GM19328 (cell line): ENCODE measurements at regions not wholly inside any gene's neighbourhood (a gene's known extent, or its start where the extent isn't known, plus 50 kb on each side); places are given as distances from the start of the nearest gene placed in this dataset.
"Not testable (repeated sequence)": the region's sequence is repeated elsewhere in the genome, so short reads cannot be mapped to it uniquely, and the experiment has no call there.

ENCODE experiments used
- ATAC-seq: cut with Tn5 transposase; IDR thresholded peaks from one replicate; pipeline ENCODE4 v1.9.1; 2021; ENCODE audit warnings: mild to moderate bottlenecking, moderate library complexity; ENCODE audit not compliant: unreplicated experiment

DNA sequence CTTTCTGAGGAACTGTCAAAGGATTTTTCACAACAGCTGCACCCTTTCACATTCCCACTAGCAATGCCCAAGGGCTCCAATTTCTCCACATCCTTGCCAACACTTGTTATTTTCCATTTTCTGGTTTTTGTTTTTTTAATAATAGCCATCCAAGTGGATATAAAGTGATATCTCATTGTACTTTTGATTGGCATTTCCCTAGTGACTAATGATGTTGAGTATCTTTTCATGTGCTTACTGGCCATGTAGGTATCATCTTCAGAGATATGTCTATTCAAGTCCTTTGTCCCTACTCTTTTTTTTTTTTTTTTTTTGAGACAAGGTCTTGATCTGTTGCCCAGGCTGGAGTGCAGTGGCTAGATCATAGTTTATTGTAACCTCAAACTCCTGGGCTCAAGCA, 115.8 kb upstream of the HAND1 start:
- no peak for ATAC-seq

DNA sequence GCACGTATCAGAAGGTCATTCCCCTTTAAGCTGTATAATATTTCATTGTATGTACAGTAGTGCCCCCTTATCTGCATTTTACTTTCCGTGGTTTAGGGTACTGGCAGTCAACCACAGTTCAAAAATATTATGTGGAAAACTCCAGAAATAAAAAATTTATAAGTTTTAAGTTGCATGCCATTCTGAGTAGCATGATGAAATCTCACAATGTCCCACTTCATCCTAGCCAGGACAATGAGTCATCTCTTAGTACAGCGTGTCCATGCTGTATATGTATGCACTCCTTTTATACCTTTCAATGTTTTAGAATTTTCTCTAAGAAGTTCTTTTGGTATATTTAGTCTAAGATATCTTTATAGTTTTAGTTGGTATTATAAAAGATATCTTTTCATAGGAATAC, 115.0 kb upstream of the HAND1 start:
- no peak for ATAC-seq

DNA sequence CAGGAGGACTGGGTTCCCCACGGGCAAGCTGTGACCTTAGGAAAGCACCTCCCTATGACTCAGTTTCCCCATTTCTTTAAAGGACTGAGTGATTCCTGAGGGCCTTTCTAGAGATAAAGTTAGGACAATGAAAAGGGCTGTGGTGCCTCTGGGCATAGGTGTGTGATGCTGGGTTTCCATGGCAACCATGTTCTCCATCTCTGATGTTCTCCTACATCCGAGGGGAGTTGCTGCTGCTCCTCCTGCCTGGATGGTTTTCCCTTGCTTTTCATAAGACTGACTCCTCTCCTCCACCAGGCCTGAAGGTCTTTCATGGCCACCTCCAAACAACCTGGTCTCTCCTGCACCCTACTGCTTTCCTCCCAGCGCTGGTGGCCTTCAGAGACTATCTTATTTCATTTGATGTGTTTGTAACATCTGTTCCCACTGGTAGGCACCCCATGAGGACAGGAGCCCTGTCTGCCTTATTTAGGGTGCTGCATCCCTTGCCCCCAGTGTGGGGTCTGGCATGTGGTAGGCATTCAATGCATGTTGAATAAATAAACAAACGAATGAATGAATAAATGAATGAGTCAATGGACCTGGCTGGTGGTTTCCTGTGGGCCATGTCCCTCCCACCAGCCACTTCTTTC, 112.2 kb upstream of the HAND1 start:
- no peak for ATAC-seq

DNA sequence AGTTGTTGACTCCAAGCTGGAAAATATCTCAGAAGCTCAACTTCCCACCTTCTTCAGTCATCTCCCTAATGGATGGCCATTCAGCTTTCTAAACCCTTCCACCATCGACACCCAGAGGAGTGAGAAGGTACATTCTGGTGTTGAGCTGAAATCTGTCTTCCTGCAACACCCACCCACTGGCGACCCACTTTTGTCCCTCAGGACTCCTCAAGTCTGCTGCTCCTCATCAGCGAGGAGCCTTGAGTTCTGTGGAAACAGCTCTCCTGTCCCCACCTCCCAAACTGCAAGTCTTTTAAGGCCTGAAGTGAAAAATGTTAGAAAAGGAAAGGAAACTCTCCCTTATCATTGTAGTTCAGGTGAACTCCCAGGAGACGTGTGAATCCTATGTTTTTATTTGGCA, 111.5 kb upstream of the HAND1 start:
- ATAC-seq: no peak

DNA sequence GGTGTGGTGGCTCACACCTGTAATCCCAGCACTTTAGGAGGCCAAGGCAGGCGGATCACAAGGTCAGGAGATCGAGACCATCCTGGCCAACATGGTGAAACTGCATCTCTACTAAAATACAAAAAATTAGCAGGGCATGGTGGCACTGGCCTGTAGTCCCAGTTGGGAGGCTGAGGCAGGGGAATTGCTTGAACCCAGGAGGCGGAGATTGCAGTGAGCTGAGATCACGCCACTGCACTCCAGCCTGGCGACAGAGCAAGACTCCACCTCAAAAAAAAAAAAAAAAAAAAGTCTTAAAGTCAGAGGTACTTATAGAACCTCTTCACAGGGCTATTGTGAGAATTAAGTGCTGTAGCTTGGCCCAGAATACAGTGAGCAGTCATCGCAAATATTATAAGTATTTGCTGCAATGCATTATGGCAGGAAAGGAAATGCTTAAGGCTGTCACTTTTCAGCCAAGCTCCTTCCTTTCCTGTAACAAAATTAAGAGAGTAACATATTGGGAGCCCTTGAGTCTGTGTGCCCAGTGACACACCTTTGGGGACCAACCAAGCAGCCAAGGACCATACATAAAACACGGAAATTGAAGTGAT, 110.9 kb upstream of the HAND1 start:
- not testable (repeated sequence) for ATAC-seq

DNA sequence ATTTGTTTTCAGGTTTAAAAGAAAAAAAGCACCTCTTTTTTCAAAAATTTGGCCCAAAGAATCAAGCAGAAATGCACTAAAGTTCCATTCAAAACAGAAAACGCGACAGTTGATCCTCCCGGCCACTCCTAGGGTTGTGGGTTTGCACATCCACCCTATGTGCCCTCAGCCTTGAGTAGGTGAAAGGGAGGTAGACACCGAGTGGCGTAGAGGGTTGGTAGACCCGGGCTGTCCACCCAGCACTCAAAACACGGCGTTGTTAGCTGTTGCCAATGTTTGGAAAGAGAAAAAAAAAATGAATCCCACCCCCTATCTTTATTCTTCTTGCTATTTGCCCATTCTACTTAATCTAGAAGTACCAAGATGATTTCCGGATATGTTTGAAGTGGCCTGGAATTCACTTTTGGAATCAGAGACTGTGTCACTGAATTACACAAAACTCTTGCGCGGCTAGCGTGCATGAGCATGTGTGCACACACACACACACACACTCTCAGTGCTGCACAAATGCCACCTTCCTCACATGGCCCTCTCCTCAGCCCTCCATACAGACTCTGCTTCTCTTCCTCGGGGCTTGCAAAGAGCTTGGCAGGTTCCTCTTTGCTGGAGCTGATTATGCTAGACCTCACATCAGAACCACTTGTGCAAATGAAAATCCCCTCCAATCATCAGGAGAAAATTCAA, 110.2 kb upstream of the HAND1 start:
- no peak for ATAC-seq

DNA sequence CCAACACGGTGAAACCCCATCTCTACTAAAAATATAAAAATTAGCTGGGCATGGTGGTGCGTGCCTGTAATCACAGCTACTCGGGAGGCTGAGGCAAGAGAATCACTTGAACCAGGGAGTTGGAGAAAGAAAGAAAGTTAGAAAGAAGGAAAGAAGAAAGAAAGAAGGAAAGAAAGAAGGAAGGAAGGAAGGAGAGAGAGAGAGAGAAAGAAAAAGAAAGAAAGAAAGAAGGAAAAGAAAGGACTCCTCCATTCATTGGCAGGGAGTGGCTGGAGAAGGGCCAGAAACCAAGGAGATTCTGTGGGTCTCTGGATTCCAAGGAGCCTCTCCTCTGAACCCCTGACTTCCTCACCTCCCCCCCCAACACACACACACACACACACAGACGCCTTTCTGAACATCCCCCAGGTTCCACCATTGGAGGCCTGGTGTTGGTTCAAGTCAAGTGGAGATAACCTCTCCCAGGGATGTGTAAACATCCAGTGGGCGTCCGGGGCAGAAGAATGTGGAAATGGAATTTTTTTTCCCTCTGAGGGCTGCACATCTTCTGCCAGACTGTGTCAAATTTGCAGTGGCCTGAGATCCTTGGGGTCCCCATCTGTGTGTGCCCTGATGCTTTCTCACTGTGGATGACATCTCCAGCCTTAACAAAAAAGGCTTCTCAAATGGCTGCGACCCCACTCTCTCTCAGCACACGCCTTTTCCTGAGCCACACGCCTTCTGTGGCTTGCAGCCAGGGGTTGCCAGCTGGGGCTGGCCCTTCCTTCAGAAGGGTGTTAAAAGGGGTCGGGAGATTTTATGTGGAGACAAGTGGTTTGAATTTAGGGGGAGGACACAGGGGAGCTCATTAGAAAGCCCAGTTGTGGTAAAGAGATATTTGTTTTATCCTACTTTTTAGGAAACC, 109.3 kb upstream of the HAND1 start:
- no peak for ATAC-seq

DNA sequence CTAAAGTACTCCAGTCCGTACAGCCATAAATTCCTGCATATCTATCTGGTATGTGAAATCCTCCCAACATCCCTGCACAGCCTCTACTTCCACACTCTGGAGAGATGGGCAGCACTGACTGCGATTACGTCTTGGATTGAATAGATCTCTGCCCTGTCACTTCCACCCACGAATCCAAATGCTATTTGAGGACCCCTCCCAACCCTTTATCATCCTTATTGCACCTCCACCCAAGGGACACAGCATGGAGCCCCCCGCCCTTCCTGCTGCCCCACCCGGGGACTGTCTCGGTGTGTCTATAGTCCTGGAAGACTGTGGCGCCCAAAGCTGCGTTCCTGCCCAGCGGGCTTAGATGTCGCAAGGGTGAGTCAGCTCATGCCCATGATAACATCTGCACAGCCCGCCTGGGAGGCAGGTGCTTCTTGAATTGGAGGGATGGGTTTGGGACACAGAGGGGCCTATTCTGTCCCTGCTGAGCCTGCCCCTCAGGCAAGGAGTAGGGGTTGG, 105.7 kb upstream of the HAND1 start:
- ATAC-seq: no peak

DNA sequence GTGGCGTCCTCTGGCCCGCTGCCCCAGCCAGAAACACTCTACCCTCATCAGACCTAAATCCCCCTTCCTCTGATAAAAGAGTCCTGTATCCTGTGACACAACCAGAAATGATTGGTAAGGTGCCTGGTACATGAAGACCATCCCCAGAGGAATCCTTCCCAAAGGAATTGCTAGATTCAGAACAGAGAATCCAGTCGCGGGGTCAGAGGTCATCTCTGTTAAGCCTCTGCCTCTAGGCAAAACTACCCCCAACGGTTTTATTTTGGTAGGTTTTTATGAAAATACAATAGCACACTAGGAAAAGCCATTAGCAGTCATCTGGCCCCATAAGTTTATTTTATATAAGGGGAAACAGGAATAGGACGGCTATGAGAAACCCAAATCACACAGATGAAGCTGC, 102.4 kb upstream of the HAND1 start:
- no peak for ATAC-seq

DNA sequence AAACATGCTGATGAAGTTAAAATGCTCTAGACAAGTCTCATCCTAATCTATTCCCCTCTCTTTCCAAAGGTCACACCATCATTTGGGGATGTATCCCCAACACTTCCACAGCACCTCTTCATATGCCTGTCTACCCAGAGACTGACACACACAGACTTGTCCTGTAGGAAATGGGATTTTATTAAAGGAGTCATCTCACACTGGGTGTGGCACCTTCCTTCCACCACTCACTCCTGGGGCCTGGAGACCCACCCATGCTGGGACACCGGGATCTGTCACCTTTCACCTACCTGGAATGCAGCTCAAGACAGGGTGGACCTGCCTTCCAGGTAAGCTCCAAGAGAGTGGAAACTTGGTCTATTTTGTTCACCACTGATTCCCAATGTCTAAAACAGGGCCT, 99.4 kb upstream of the HAND1 start:
- no peak for ATAC-seq

DNA sequence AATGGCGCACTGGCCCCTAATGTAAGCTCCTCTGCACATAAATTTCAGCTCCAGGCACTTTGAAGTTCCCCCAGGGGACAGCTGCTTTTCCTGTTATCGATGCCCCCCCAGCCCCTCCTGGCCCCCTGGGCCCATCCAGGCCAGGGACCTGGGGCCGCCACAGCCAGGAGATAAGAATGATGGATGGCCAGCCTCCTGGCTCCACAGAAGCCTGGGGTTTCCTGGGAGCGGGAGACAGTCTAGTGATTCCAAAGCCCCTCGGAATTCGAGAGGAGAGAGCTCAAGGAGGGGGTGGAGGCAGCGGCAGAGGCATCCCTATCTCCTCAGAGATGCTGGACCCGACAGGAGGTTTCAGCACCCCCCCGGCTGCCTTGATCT, 98.4 kb upstream of the HAND1 start:
- ATAC-seq: no peak

DNA sequence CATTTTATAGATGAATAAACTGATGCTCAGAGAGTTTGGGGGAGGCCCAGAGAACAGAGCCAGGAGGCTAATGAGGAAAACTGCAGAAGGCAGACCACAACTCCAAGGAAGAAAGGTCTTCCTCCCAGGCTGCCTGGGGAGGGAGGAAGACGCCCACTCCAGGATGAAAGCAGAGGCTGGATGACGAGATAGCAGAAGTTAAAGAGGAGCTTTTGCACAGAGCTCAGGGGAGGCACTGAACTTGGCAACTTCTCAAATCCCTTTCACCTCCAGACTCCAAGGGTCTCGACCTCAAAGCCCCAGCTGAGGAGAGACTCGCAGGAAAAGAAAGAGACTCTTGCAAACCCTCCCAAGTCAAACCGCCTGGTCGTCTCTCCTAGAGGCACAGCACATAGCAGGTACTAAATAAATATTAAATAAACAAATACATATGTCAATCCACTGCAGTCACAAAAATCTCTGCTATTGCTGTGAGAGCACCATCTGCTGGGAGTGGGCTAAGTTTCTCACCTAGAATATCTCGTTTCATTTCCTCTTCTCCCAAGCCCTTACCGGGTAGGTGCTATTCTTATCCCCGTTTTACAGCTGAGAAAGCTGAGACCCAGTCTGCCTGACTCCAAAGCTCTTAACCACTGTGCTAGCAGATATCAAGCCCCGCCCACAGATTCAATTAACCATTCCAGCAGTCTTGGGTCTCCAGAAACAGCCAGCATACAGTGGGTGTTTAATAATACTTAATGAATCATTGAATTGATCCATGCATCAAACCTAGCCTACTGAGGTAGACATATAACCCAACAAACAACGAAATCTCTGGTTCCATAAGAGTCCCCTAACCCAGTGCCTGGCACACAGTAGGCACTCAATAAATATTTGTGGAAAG, 97.8 kb upstream of the HAND1 start:
- ATAC-seq: peak; percentile 92

DNA sequence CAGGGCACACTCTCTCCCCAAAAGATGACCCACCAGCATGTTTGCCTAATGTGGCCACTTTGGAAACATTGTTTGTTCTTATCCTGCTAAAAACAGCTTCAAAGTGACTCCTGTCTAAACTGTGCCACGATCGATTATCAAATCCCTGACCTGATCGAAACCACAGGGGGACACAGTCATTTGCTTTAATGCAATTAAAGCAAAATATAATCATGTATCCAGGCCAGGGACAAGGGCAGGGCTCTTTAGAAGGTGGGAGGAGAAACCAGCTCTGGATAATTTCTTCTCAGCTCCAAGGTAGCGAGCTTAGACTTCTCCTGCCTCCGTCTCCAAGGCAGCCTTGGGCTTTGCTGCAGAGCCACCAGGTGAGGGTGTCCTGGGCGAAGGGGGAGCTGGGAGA, 95.0 kb upstream of the HAND1 start:
- ATAC-seq: no peak

DNA sequence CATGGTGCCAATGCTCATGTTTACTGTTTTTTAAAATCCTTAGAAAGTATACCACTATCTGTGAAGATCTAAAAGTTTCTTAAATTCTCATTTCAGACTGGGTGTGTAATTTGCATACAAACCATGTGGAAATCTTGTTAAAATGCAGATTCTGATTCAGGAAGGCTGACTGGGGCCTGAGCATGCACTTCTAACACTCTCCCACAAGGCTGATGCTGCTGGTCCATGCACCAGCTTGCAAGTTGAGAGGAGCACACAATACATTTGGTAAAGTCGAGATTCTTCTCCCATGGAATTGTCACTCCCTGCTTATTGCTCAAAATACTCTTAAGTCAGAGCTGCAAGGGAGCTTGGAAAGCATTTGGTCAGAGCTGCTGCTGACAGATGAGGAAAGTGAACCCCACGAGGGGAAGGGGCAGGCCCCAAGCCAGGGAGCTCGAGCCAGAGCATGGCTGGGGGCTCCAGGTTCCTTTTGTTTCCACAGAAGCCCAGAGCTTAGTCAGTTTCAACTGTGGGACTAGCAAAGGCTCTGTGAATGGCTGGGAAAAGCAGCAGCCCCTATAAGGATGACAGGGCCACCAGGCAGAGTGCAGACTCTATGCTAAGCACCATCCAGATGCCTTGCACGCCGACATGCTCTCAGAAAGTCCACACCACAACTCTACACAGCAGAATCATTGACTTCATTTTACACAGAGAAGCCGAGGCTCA, 93.5 kb upstream of the HAND1 start:
- no peak for ATAC-seq

DNA sequence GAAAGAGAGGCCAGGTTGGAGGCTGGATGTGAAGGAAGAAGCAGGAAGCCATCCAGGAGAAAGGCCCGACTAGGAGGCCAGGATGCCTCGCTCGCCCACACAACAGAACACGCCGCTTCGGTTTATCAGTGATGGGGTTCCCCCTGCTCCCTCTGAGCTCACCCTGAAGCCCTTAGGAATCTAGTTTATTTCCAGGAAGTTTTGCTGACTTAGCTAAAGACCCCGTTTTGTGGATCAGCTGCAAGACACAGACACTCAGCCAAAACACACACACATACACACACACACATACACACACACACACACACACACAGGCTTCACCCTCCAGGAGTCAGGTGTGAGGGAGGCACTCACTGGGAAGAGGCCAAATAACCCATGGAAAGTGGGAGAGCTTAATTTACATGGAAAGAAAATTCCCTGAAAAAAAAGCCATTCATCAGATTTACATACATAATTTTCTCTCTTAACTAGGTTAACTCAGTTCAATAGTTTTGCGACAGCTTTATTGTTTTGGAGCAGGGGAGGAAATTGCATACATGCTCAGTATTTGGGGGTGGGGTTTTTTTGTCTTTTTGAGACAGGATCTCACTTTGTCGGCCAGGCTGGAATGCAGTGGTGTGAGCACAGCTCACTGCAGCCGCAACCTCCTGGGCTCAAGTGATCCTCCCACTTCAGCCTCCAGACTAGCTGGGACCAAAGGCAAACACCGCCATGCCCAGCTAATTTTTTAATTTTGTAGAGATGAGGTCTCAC, 92.7 kb upstream of the HAND1 start:
- ATAC-seq: no peak

DNA sequence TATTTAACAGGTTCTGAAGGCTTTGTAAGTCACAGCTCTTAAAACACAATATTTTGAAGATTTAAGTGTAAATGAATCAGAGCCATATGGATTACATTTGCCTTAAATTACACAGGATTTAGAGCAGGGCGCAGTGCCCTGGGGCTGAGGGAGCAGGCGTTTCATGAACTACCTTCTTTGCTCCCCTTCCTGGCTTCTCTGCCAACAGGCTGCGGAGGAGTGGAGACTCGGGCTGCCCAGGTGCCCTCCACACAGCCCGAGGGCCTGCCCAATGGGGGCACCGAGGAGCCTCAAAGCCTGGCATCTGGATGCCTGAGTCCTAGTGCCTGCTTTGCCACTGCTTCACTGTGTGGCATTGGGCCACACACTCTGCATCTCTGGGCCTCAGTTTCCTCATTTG, 90.6 kb upstream of the HAND1 start:
- no peak for ATAC-seq

DNA sequence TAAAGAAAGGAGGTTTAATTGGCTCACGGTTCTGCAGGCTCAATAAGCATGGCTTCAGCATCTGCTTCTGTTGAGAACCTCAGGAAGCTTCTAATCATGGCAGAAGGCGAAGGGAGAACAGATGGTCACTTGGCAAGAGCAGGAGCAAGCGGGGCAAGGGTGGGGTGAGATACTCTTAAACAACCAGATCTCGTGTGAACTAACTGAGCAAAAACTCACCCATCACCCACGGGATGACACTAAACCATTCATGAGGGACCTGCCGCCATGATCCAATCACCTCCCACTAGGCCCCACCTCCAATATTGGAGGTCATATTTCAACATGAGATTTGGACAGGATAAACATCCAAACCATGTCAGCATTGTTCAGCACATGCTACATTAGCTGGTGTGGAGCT, 89.1 kb upstream of the HAND1 start:
- ATAC-seq: no peak

DNA sequence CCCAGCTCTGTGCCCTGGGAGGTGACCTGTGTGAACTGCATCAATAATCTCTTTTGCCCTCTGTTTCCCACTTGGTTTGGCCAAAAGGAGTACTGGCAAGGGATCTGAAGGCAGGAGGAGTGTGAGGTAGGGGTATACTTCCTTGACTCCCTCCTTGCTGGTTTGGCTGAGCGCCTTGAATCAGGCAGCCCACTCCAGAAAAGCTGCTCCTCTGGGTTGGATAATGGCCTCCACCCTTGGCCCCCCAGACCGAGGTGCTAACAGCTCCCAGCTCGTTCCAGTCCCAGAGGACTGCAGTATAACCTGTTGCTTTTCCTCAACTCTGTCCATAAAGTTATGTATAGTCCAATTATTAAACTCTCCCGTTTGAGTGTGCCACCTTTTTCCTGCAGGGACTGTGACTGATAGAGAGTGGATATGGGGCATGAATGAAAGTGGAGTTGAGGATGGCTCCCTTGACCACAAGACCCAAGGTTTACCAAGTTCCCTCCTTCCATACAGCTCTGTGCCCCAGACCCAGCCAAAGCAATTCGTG, 88.2 kb upstream of the HAND1 start:
- ATAC-seq: no peak

DNA sequence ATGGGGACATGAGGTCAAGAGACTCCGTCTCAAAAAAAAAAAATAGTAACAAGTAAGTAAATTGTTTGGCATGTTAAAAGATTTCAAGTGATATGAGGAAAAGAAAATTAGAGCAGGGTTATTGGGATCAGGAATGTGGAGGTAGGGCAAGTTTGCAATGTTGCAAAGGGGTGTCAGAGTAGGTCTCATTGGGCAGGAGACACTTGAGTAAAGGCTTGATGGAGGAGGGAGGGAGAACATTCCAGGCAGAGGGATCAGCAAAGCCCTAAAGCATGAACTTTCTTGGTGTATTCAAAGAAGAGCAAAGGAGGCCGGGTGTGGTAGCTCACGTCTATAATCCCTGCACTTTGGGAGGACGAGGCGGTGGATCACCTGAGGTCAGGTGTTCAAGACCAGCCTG, 87.1 kb upstream of the HAND1 start:
- no peak for ATAC-seq
